ENCODE measurements at regions not wholly inside any gene's neighbourhood (a gene's known extent, or its start where the extent isn't known, plus 50 kb on each side); places are given as distances from the start of the nearest gene placed in this dataset.

DNA sequence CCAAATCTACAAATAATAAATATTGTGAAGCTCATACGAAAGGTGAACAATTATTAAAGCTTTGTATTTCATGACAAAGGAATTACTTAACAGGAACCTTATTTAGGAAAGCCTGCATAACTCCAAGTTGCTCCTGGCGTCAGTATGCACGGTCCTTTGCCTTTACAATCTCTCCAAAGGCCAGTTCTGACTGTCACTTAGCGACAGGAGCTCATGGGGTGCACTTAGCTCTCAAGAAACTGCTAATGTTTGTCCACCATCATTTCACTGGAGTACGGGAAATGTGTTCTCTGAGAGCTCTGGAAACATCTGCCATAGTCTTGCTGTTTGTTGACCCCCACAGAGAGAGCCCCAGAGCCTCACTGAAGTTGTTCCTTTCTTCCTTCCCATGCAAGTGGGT, 781.5 kb upstream of the POM121L12 start:
- Histone ChIP-seq H3K4me1 (no peaks in the 10 kb centered on the region), H3K9me3 (no peaks in the 10 kb centered on the region), H3K4me3 (no peak overlapping the region), H3K27me3 (no peaks in the 10 kb centered on the region), H3K36me3 (no peaks in the 10 kb centered on the region), H3K27ac (no peak overlapping the region)
- intact Hi-C loops (cut with DNase I; ENCODE audit: low total_unique reads): no loop called here
- no peak for DNase-seq (ENCODE audit: low spot score in 2 of 2)
- no peak for TF ChIP-seq POLR2A (IDR thresholded peaks at IDR 0.05)
- TF ChIP-seq POLR2AphosphoS5 (IDR thresholded peaks at IDR 0.05): no peak
- no peak for TF ChIP-seq CTCF (IDR thresholded peaks at IDR 0.05)

- H3K9me3 ChIP-seq: no peaks in the 10 kb centered on the region
- no peak for TF ChIP-seq CTCF (IDR thresholded peaks at IDR 0.05)
- TF ChIP-seq POLR2AphosphoS5 (IDR thresholded peaks at IDR 0.05): no peak
- no peak for TF ChIP-seq POLR2A (IDR thresholded peaks at IDR 0.05)
- intact Hi-C loops (cut with DNase I; ENCODE audit: low total_unique reads): no loop called here
- H3K4me3 ChIP-seq: no peak overlapping the region
- no peaks in the 10 kb centered on the region for H3K4me1 ChIP-seq
- no peaks in the 10 kb centered on the region for H3K36me3 ChIP-seq
- no peak for DNase-seq (ENCODE audit: low spot score in 2 of 2)
- no peaks in the 10 kb centered on the region for H3K27me3 ChIP-seq
- no peak overlapping the region for H3K27ac ChIP-seq
Observed at GRCh38 chr7:52249741-52250140, 785.7 kb upstream of the POM121L12 start.

- Histone ChIP-seq H3K27me3 (no peaks in the 10 kb centered on the region), H3K9me3 (no peaks in the 10 kb centered on the region), H3K27ac (no peak overlapping the region), H3K4me1 (no peaks in the 10 kb centered on the region), H3K36me3 (no peaks in the 10 kb centered on the region), H3K4me3 (no peak overlapping the region)
- no peak for DNase-seq (ENCODE audit: low spot score in 2 of 2)
- TF ChIP-seq CTCF (IDR thresholded peaks at IDR 0.05): no peak
- TF ChIP-seq POLR2A (IDR thresholded peaks at IDR 0.05): no peak
- TF ChIP-seq POLR2AphosphoS5 (IDR thresholded peaks at IDR 0.05): no peak
- intact Hi-C loops (cut with DNase I; ENCODE audit: low total_unique reads): no loop called here
Observed at GRCh38 chr7:52247518-52247917, 787.9 kb upstream of the POM121L12 start.

GRCh38 chr7:52243685-52244084, 791.7 kb upstream of the POM121L12 start:
- H3K4me3 ChIP-seq: no peak overlapping the region
- TF ChIP-seq CTCF (IDR thresholded peaks at IDR 0.05) (no peak), POLR2A (IDR thresholded peaks at IDR 0.05) (no peak), POLR2AphosphoS5 (IDR thresholded peaks at IDR 0.05) (no peak)

GRCh38 chr7:52233248-52233647, 802.2 kb upstream of the POM121L12 start:
- no peak for DNase-seq (ENCODE audit: low spot score in 2 of 2)
- H3K4me3 ChIP-seq: no peak overlapping the region
- intact Hi-C loops (cut with DNase I; ENCODE audit: low total_unique reads): no loop called here
- H3K4me1 ChIP-seq: no peaks in the 10 kb centered on the region
- no peak overlapping the region for H3K27ac ChIP-seq
- H3K9me3 ChIP-seq: peaks cover 0 to 24% of the 10 kb centered on the region in 2 donors
- TF ChIP-seq POLR2A (IDR thresholded peaks at IDR 0.05) (no peak), CTCF (IDR thresholded peaks at IDR 0.05) (no peak)
- no peaks in the 10 kb centered on the region for H3K27me3 ChIP-seq
- H3K36me3 ChIP-seq: no peaks in the 10 kb centered on the region

More at GRCh38 chr7:52243685-52244084, 791.7 kb upstream of the POM121L12 start:
- DNase-seq (ENCODE audit: low spot score in 2 of 2): no peak
- H3K4me1 ChIP-seq: no peaks in the 10 kb centered on the region
- H3K27ac ChIP-seq: no peak overlapping the region
- H3K36me3 ChIP-seq: no peaks in the 10 kb centered on the region
- intact Hi-C loops (cut with DNase I; ENCODE audit: low total_unique reads): loop anchor here (5.0 kb wide), 1 partner anchor 1199 kb away; no protein-coding TSS in a partner anchor
- H3K27me3 ChIP-seq: no peaks in the 10 kb centered on the region
- H3K9me3 ChIP-seq: no peaks in the 10 kb centered on the region

Measured in breast epithelium (tissue), 4 donors.